Right lobe of liver (tissue), 6 donors: ENCODE measurements at regions not wholly inside any gene's neighbourhood (a gene's known extent, or its start where the extent isn't known, plus 50 kb on each side); places are given as distances from the start of the nearest gene placed in this dataset.

Experiments used
- ATAC-seq, 4 donors: fragments of 200-7000 bp; cut with Tn5 transposase; one replicate each; pipeline ENCODE4 v1.9.1; 2020; ENCODE audit warnings: mild to moderate bottlenecking in 4 of 4, moderate library complexity in 4 of 4
- DNase-seq, 3 donors: peaks; one replicate each; pipeline ENCODE4 v3.0.0-alpha.2; 2020
- H3K27ac ChIP-seq, 3 donors: fragments of 200-600 bp; one replicate each; pipeline ENCODE4 v1.8.0; 2022
- H3K27me3 ChIP-seq, 2 donors: fragments of 200-600 bp; one replicate each; pipeline ENCODE4 v1.8.0; 2022
- H3K36me3 ChIP-seq, 4 donors: fragments of 200-600 bp; sonication (generic) in 1 of 4; one replicate each; pipeline versions ENCODE4 v1.5.1 to v1.8.0; 2017 to 2022; ENCODE audit warnings: control low read depth in 1 of 4
- H3K4me1 ChIP-seq, 4 donors: fragments of 200-600 bp; sonication (generic) in 1 of 4; one replicate each; pipeline versions ENCODE4 v1.5.1 to v1.8.0; 2017 to 2022; ENCODE audit warnings: control low read depth in 1 of 4
- H3K4me3 ChIP-seq, 3 donors: fragments of 200-600 bp; one replicate each; pipeline ENCODE4 v1.8.0; 2022
- H3K9me3 ChIP-seq, 4 donors: fragments of 200-600 bp; sonication (generic) in 1 of 4; one replicate each; pipeline versions ENCODE4 v1.5.1 to v1.8.0; 2017 to 2022; ENCODE audit warnings: control low read depth in 1 of 4
- POLR2A ChIP-seq: fragments of 450-650 bp; IDR thresholded peaks from one replicate; pipeline ENCODE4 v1.6.1; 2017; ENCODE audit warnings: antibody characterized with exemption, mild to moderate bottlenecking
- WGBS: methylation state at CpG from one replicate; pipeline ENCODE4 v1.1.6; 2018; ENCODE audit warnings: low coverage, low lambda C conversion rate; ENCODE audit not compliant: insufficient coverage; ENCODE audit errors: missing lambda C conversion rate; 5-methylcytosine and 5-hydroxymethylcytosine counted together
- intact Hi-C, 2 donors: fragments of 100-400 bp; cut with DNase I; formaldehyde crosslinking; loops; one replicate each; pipeline versions ENCODE4 v1.11.2 to v1.14.1; 2022
- TF ChIP-seq, protein P1 (sequence below), 4 donors: fragments of 200-600 bp in 3 of 4; fragments of 450-650 bp in 1 of 4; IDR thresholded peaks; one replicate each; pipeline versions ENCODE4 v1.5.1 to v1.8.0; 2016 to 2022; ENCODE audit warnings: antibody characterized with exemption in 4 of 4, mild to moderate bottlenecking in 2 of 4
- donor health status: DM: no; HTN: yes; CAD: no.
- donor health status: DM: no; HTN: no; CAD: no.
- donor health status: DM: no; HTN: no; CAD: no.
- donor health status: DM: no; HTN: yes; CAD: no.
- donor health status: DM: no; HTN: yes; CAD: no.

DNA sequence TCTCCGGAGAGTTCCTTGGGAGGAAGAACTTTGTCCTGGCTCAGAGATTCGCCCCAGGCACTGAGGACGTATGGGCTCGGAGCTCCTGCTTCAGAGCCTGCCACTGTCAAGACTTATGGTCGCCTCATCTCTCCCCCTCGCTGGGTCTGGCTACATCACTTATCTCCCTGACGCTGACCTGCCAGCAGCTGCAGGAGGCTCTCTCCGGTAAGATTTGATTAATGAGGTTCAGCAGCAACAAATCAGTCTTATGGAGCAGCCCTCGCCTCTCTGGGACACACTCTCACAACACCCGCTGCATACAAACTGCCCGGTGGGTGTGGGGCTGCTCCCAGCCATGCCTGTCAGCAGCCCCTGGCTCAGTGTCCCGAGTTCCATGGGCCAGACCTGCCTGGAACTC is 297.8 kb downstream of the RRAGC start:
- DNase-seq (no peak), ATAC-seq (no peak)
- Histone ChIP-seq H3K4me3 (no peak overlapping the region), H3K36me3 (no peaks in the 10 kb centered on the region), H3K27me3 (peaks cover 0 to 5% of the 10 kb centered on the region in 2 donors), H3K27ac (no peak overlapping the region), H3K9me3 (no peaks in the 10 kb centered on the region), H3K4me1 (peaks cover 0 to 4% (median 0%) of the 10 kb centered on the region in 4 donors)
- intact Hi-C loops = no loop called here
- TF ChIP-seq, protein P1, sequence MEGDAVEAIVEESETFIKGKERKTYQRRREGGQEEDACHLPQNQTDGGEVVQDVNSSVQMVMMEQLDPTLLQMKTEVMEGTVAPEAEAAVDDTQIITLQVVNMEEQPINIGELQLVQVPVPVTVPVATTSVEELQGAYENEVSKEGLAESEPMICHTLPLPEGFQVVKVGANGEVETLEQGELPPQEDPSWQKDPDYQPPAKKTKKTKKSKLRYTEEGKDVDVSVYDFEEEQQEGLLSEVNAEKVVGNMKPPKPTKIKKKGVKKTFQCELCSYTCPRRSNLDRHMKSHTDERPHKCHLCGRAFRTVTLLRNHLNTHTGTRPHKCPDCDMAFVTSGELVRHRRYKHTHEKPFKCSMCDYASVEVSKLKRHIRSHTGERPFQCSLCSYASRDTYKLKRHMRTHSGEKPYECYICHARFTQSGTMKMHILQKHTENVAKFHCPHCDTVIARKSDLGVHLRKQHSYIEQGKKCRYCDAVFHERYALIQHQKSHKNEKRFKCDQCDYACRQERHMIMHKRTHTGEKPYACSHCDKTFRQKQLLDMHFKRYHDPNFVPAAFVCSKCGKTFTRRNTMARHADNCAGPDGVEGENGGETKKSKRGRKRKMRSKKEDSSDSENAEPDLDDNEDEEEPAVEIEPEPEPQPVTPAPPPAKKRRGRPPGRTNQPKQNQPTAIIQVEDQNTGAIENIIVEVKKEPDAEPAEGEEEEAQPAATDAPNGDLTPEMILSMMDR (IDR thresholded peaks at IDR 0.05) = no peak
- TF ChIP-seq POLR2A = no peak
- 33% methylated on average over 10 of the region's 12 CpGs for WGBS

DNA sequence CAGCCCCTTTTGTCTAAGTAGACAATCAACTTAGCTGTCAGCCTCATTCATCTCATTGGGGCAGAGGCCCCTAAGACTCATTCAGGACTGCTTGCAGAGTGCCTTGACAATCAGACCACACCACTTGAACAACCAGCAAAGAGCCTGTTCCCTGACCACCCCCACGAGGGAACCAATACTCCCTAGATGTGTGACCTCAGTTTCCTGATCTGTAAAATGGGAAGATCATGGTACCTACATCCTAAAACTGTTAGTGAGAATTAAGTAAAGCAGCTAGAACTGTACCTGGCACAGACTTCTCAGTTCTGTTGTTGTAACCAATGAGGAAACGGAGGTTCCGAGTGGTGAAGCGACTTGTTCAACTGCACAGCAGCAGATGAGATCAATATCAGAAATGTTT is 298.5 kb downstream of the RRAGC start:
- H3K4me3 ChIP-seq = no peak overlapping the region
- intact Hi-C loops = no loop called here
- no peak for ATAC-seq
- no peak for DNase-seq
- H3K27ac ChIP-seq = no peak overlapping the region
- TF ChIP-seq, protein P1 (IDR thresholded peaks at IDR 0.05) = no peak
- no peak for TF ChIP-seq POLR2A
- 69% methylated on average over 4 of the region's 4 CpGs for WGBS
- peaks cover 0 to 5% of the 10 kb centered on the region in 2 donors for H3K27me3 ChIP-seq
- no peaks in the 10 kb centered on the region for H3K36me3 ChIP-seq
- peaks cover 0 to 4% (median 0%) of the 10 kb centered on the region in 4 donors for H3K4me1 ChIP-seq
- H3K9me3 ChIP-seq = no peaks in the 10 kb centered on the region

DNA sequence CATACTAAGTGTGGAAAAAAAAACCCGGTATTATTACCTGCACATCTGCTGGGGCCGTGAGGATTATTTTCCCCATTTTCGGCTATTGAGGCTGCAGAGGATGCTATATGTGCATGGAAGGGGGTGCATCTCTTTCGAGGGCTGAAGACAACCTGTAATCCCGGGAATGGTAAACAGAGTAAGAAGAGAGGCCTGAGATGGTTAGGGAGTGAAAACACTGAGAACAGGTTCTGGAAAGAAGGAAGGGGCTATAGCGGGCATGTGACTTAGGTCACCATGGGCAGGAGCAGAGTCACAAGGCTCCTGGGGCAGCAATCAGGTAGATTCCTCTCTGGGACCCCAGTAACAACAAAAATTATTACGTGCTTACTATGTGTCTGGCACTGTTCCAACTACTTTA is 299.1 kb downstream of the RRAGC start:
- intact Hi-C loops = no loop called here
- WGBS = 71% methylated on average over 6 of the region's 7 CpGs
- TF ChIP-seq, protein P1 (IDR thresholded peaks at IDR 0.05) = no peak
- no peak for TF ChIP-seq POLR2A
- no peak overlapping the region for H3K4me3 ChIP-seq
- DNase-seq (no peak), ATAC-seq (no peak)
- H3K27ac ChIP-seq = no peak overlapping the region
- H3K27me3 ChIP-seq = peaks cover 0 to 5% of the 10 kb centered on the region in 2 donors
- no peaks in the 10 kb centered on the region for H3K36me3 ChIP-seq
- no peaks in the 10 kb centered on the region for H3K9me3 ChIP-seq
- H3K4me1 ChIP-seq = peaks cover 0 to 4% (median 0%) of the 10 kb centered on the region in 4 donors

DNA sequence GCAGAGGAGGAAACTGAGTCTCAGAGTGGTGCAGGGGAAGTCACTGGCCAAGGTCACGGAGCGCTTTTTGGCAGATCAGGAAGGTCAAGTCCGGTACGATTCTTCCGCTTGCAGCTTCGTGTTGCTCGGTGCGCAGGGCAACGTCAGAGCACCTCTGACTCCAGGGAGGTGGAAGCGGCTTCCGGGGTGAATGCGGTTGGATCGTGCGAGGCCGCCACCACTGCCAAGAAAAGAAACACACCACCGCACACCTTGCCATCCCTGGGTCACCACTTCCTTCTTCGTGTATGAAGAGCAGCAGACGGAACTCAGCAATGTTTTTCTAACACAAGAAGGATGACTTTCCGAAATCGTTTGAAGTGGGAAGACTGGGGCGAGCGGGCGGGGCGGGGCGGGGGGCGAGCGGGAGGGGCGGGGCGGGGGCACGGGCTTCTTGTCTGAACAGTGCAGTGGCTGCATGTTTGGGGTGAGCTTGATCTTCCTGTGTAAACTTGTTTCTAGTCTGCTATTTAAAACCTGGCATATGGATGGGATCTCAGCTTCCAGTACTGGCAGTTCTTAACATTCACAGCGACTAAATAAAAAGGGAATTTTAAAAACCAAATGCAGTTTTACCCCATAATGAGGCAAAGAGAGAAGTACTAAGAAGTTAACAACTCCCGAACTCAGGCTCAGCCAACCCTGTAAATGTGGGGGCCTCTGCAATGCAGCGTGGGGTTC is 300.0 kb downstream of the RRAGC start:
- 10% methylated on average over 32 of the region's 33 CpGs for WGBS
- TF ChIP-seq, protein P1 (IDR thresholded peaks at IDR 0.05) = no peak
- no peak for TF ChIP-seq POLR2A
- no peak overlapping the region for H3K4me3 ChIP-seq

More for the DNA sequence above, 300.0 kb downstream of the RRAGC start:
- Histone ChIP-seq H3K27me3 (peaks cover 0 to 5% of the 10 kb centered on the region in 2 donors), H3K9me3 (no peaks in the 10 kb centered on the region), H3K27ac (no peak overlapping the region), H3K36me3 (no peaks in the 10 kb centered on the region), H3K4me1 (peaks cover 0 to 1% (median 0%) of the 10 kb centered on the region in 4 donors)
- intact Hi-C loops = no loop called here
- ATAC-seq (peak; percentile 26 to 61 (median 44)), DNase-seq (peak in 1 of 3 donors; percentile 34)
